Breast epithelium (tissue), 4 donors: ENCODE measurements at regions not wholly inside any gene's neighbourhood (a gene's known extent, or its start where the extent isn't known, plus 50 kb on each side); places are given as distances from the start of the nearest gene placed in this dataset.

Source experiments
- DNase-seq, 2 donors: peaks; one replicate each; pipeline ENCODE4 v3.0.0-alpha.2; 2019; ENCODE audit warnings: low spot score in 2 of 2
- H3K27ac ChIP-seq, 2 donors: fragments of 200-600 bp; sonication (generic) in 1 of 2; one replicate each; pipeline ENCODE4 v1.5.1; 2016 to 2019; ENCODE audit warnings: mild to moderate bottlenecking in 1 of 2
- H3K27me3 ChIP-seq, 2 donors: fragments of 200-600 bp; sonication (generic) in 1 of 2; one replicate each; pipeline versions ENCODE4 v1.5.1 to v1.6.0; 2017 to 2019; ENCODE audit warnings: control low read depth in 1 of 2, mild to moderate bottlenecking in 1 of 2
- H3K36me3 ChIP-seq: fragments of 200-600 bp; one replicate; pipeline ENCODE4 v1.5.1; 2019
- H3K4me1 ChIP-seq, 2 donors: fragments of 200-600 bp; sonication (generic); one replicate each; pipeline ENCODE4 v1.5.1; 2016 to 2019; ENCODE audit warnings: control low read depth in 1 of 2
- H3K4me3 ChIP-seq, 3 donors: fragments of 200-600 bp; sonication (generic); 1 replicate in 2 of 3; 2 replicates in 1 of 3; pipeline ENCODE4 v1.5.1; 2016 to 2019; ENCODE audit warnings: mild to moderate bottlenecking in 3 of 3, moderate library complexity in 2 of 3
- H3K9me3 ChIP-seq, 2 donors: fragments of 200-600 bp; sonication (generic) in 1 of 2; one replicate each; pipeline ENCODE4 v1.5.1; 2016 to 2019; ENCODE audit warnings: control low read depth in 1 of 2
- CTCF ChIP-seq, 3 donors: fragments of 450-650 bp; IDR thresholded peaks; one replicate each; pipeline ENCODE4 v1.5.1; 2016 to 2017; ENCODE audit warnings: antibody characterized with exemption in 3 of 3, mild to moderate bottlenecking in 3 of 3, moderate library complexity in 3 of 3
- POLR2A ChIP-seq: fragments of 450-650 bp; IDR thresholded peaks from one replicate; pipeline ENCODE4 v1.6.1; 2016; ENCODE audit warnings: antibody characterized with exemption, mild to moderate bottlenecking, moderate library complexity
- POLR2AphosphoS5 ChIP-seq, 3 donors: sonication (generic); formaldehyde crosslinking; IDR thresholded peaks; one replicate each; pipeline ENCODE4 v1.6.1; 2017; ENCODE audit warnings: antibody characterized with exemption in 3 of 3
- intact Hi-C: fragments of 100-400 bp; cut with DNase I; formaldehyde crosslinking; loops from one replicate; pipeline ENCODE4 v1.15.1; 2023; ENCODE audit warnings: low total_unique reads

- Histone ChIP-seq H3K4me3 (no peak overlapping the region), H3K4me1 (no peaks in the 10 kb centered on the region), H3K27ac (no peak overlapping the region), H3K9me3 (peaks cover 0 to 8% of the 10 kb centered on the region in 2 donors), H3K36me3 (no peaks in the 10 kb centered on the region), H3K27me3 (no peaks in the 10 kb centered on the region)
- no peak for TF ChIP-seq POLR2AphosphoS5 (IDR thresholded peaks at IDR 0.05)
- no peak for TF ChIP-seq POLR2A
- TF ChIP-seq CTCF (IDR thresholded peaks at IDR 0.05): no peak
- intact Hi-C loops: loop anchor here (5.0 kb wide), 1 partner anchor 638 kb away; no protein-coding TSS in a partner anchor
- DNase-seq: no peak
These were observed 501.3 kb downstream of the CD83 start for GRCh38 chr6:14618759-14619418.

- H3K9me3 ChIP-seq: peaks cover 0 to 8% of the 10 kb centered on the region in 2 donors
- no peaks in the 10 kb centered on the region for H3K4me1 ChIP-seq
- H3K36me3 ChIP-seq: no peaks in the 10 kb centered on the region
- no peak for DNase-seq
- TF ChIP-seq POLR2AphosphoS5 (IDR thresholded peaks at IDR 0.05) (no peak), CTCF (IDR thresholded peaks at IDR 0.05) (no peak), POLR2A (no peak)
- no peak overlapping the region for H3K27ac ChIP-seq
- no peaks in the 10 kb centered on the region for H3K27me3 ChIP-seq
- no peak overlapping the region for H3K4me3 ChIP-seq
- intact Hi-C loops: loop anchor here (5.0 kb wide), 1 partner anchor 638 kb away; no protein-coding TSS in a partner anchor
These were observed 501.8 kb downstream of the CD83 start for GRCh38 chr6:14619419-14619781.

GRCh38 chr6:14620522-14620921 lies 502.9 kb downstream of the CD83 start:
- DNase-seq: no peak
- TF ChIP-seq CTCF (IDR thresholded peaks at IDR 0.05) (no peak), POLR2A (no peak), POLR2AphosphoS5 (IDR thresholded peaks at IDR 0.05) (no peak)
- H3K4me1 ChIP-seq: no peaks in the 10 kb centered on the region
- peaks cover 0 to 7% of the 10 kb centered on the region in 2 donors for H3K9me3 ChIP-seq
- no peaks in the 10 kb centered on the region for H3K27me3 ChIP-seq
- no peak overlapping the region for H3K4me3 ChIP-seq
- intact Hi-C loops: no loop called here
- H3K27ac ChIP-seq: no peak overlapping the region
- H3K36me3 ChIP-seq: no peaks in the 10 kb centered on the region

- TF ChIP-seq CTCF (IDR thresholded peaks at IDR 0.05) (no peak), POLR2AphosphoS5 (IDR thresholded peaks at IDR 0.05) (no peak), POLR2A (no peak)
- Histone ChIP-seq H3K27me3 (no peaks in the 10 kb centered on the region), H3K9me3 (no peaks in the 10 kb centered on the region), H3K36me3 (no peaks in the 10 kb centered on the region), H3K4me1 (no peaks in the 10 kb centered on the region), H3K27ac (no peak overlapping the region), H3K4me3 (no peak overlapping the region)
- no peak for DNase-seq
- intact Hi-C loops: no loop called here
These were observed 503.9 kb downstream of the CD83 start for GRCh38 chr6:14621518-14621917.

- intact Hi-C loops: no loop called here
These were observed 504.5 kb downstream of the CD83 start for GRCh38 chr6:14622085-14622484.

More at GRCh38 chr6:14622085-14622484, 504.5 kb downstream of the CD83 start:
- no peaks in the 10 kb centered on the region for H3K27me3 ChIP-seq
- TF ChIP-seq POLR2AphosphoS5 (IDR thresholded peaks at IDR 0.05): no peak
- no peak for TF ChIP-seq POLR2A
- TF ChIP-seq CTCF (IDR thresholded peaks at IDR 0.05): no peak
- no peaks in the 10 kb centered on the region for H3K4me1 ChIP-seq
- no peaks in the 10 kb centered on the region for H3K36me3 ChIP-seq
- H3K27ac ChIP-seq: no peak overlapping the region
- no peak overlapping the region for H3K4me3 ChIP-seq
- H3K9me3 ChIP-seq: no peaks in the 10 kb centered on the region
- DNase-seq: no peak
